BE2C (cell line): ENCODE measurements at regions not wholly inside any gene's neighbourhood (a gene's known extent, or its start where the extent isn't known, plus 50 kb on each side); places are given as distances from the start of the nearest gene placed in this dataset.
"Not testable (repeated sequence)": the region's sequence is repeated elsewhere in the genome, so short reads cannot be mapped to it uniquely, and the experiment has no call there.

ENCODE experiments used
- DNase-seq: peaks from one replicate; pipeline ENCODE4 v3.0.0-alpha.2; 2020
- H3K27me3 ChIP-seq: fragments of 250-450 bp; sonication (Bioruptor Pico); 2 replicates; pipeline ENCODE4 v1.5.1; 2020; ENCODE audit warnings: mild to moderate bottlenecking
- H3K36me3 ChIP-seq: fragments of 250-450 bp; sonication (Bioruptor Pico); 2 replicates; pipeline ENCODE4 v1.5.1; 2020; ENCODE audit warnings: mild to moderate bottlenecking
- H3K4me1 ChIP-seq: fragments of 250-450 bp; sonication (Bioruptor Pico); 2 replicates; pipeline ENCODE4 v1.5.1; 2020
- H3K4me3 ChIP-seq: 2 replicates; pipeline ENCODE4 v1.5.1; 2011; ENCODE audit warnings: low read depth, low read length
- H3K9me3 ChIP-seq: fragments of 250-450 bp; sonication (Bioruptor Pico); 2 replicates; pipeline ENCODE4 v1.5.1; 2020
- TF ChIP-seq, protein P1 (sequence below): IDR thresholded peaks from 2 replicates; pipeline ENCODE4 v1.5.1; 2012; ENCODE audit warnings: mild to moderate bottlenecking, low read depth, low read length

DNA sequence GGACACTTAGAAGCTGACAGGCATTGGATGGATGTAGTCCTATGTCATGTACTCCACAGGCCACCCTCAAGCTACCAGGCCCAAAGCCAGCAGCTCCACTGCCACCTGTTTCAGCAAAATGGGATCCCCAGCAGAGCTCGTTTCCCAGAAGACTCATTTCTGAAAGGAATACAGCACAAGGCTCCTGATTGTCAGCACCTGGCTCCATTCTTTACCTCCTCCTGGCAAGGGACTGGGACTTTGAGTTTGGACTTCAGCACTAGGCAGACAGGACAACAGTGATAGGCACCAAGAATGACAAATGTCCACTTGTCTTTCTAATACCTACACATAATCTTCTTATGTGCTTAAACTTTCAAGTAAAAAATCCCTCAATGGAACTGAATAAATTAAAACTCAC, 150.4 kb upstream of the RXFP2 start:
- Histone ChIP-seq H3K36me3 (no peaks in the 10 kb centered on the region), H3K9me3 (peaks cover 2% of the 10 kb centered on the region; the same call in 1 of the 2 replicates)

DNA sequence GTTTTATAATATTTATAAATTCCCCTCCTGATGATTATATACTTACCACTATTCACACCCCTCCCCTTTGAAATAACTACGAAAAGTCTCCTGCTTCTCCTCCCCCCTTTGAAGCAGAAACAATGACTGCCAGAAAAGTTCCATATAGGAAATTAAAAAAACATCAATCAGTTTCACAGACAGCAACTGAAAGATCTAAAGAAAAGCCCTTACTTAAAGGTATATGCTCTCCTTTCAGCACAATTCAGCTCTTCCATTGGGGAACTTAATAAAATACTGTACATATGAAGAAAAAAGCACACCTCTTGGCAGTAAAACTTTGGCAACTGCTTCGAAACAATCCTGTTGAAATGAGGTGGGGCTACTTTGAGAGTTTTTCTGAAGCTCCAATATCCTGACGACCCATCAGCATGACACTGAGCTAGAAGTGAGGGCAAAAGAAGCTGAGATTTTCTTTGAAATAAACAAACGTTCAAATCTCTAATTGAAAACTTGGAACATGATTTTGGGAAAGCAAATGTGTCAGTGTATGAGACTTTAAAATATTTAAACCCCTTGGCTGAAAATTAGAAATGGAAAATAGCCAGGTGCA, 147.6 kb upstream of the RXFP2 start:
- Histone ChIP-seq H3K36me3 (no peaks in the 10 kb centered on the region), H3K4me3 (no peak overlapping the region), H3K9me3 (no peaks in the 10 kb centered on the region), H3K4me1 (no peaks in the 10 kb centered on the region), H3K27me3 (no peaks in the 10 kb centered on the region)
- TF ChIP-seq, protein P1, sequence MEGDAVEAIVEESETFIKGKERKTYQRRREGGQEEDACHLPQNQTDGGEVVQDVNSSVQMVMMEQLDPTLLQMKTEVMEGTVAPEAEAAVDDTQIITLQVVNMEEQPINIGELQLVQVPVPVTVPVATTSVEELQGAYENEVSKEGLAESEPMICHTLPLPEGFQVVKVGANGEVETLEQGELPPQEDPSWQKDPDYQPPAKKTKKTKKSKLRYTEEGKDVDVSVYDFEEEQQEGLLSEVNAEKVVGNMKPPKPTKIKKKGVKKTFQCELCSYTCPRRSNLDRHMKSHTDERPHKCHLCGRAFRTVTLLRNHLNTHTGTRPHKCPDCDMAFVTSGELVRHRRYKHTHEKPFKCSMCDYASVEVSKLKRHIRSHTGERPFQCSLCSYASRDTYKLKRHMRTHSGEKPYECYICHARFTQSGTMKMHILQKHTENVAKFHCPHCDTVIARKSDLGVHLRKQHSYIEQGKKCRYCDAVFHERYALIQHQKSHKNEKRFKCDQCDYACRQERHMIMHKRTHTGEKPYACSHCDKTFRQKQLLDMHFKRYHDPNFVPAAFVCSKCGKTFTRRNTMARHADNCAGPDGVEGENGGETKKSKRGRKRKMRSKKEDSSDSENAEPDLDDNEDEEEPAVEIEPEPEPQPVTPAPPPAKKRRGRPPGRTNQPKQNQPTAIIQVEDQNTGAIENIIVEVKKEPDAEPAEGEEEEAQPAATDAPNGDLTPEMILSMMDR = no peak
- DNase-seq = no peak

More for the DNA sequence above, 150.4 kb upstream of the RXFP2 start:
- TF ChIP-seq, protein P1 = no peak
- Histone ChIP-seq H3K4me3 (no peak overlapping the region), H3K27me3 (no peaks in the 10 kb centered on the region), H3K4me1 (no peaks in the 10 kb centered on the region)
- DNase-seq = no peak

DNA sequence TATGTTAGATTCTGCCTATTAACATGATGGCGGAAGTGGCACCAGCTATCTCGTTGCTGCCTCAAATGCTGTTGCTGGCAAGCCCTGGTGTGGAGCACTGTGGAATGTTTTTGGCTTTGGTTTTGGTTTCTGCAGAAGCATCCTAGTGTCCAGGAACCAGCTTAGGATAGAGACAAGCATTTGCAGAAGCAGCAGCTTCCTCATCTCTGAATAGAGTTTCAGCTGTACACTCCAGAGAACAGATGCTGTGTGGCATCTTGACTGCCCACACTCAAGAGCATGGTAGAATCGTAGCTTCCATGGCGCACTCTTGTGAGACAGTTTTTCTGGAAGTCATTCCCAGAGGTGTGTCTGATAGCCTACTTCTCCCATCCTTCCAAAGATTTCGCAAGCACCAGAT, 145.3 kb upstream of the RXFP2 start:
- TF ChIP-seq, protein P1 = no peak
- Histone ChIP-seq H3K4me1 (no peaks in the 10 kb centered on the region), H3K9me3 (no peaks in the 10 kb centered on the region), H3K27me3 (no peaks in the 10 kb centered on the region), H3K4me3 (no peak overlapping the region), H3K36me3 (no peaks in the 10 kb centered on the region)
- DNase-seq = no peak

DNA sequence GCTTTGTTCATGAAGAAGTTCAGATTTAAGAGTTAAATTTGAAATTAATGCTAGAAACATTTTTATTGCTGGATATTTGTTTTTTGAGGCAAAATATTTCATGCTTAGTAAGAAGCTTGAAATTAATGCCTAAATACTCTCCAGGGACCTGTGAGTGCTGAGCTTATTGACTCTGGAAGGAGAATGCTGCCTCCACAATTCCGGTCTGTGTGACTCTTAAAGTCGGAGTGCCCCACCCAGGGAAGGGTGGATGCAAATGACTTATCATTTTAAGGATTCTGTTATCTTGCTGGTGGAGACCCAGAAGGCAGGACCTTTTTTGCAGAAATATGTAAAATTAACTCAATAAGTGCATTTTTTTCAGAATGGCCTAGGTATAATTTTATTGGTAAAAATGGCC, 143.8 kb upstream of the RXFP2 start:
- no peaks in the 10 kb centered on the region for H3K36me3 ChIP-seq
- H3K27me3 ChIP-seq = no peaks in the 10 kb centered on the region
- TF ChIP-seq, protein P1 = no peak
- H3K4me1 ChIP-seq = no peaks in the 10 kb centered on the region
- DNase-seq = no peak
- no peak overlapping the region for H3K4me3 ChIP-seq
- H3K9me3 ChIP-seq = no peaks in the 10 kb centered on the region

DNA sequence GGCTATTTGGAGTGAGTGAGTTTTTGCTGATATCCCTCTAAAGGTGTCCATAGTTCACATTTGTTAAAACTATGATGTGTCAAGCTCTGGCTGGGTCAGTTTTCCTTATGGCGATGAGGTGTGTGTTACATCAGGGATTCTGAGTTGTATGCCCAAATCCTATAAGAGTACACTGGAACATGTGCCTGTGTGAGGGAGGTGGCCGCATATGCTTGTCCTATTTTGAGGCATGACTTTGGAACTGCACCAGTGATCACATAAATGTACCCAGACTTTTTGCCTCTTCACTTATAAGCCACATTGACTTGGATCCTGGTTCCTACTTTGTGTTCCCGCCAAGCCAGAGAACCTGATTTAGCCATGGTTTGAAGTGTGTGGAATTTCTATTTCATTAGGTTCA, 140.3 kb upstream of the RXFP2 start:
- Histone ChIP-seq H3K4me1 (peaks cover 4% of the 10 kb centered on the region; the same call in 1 of the 2 replicates), H3K4me3 (no peak overlapping the region), H3K9me3 (no peaks in the 10 kb centered on the region), H3K27me3 (no peaks in the 10 kb centered on the region), H3K36me3 (no peaks in the 10 kb centered on the region)
- DNase-seq = no peak
- TF ChIP-seq, protein P1 = no peak

DNA sequence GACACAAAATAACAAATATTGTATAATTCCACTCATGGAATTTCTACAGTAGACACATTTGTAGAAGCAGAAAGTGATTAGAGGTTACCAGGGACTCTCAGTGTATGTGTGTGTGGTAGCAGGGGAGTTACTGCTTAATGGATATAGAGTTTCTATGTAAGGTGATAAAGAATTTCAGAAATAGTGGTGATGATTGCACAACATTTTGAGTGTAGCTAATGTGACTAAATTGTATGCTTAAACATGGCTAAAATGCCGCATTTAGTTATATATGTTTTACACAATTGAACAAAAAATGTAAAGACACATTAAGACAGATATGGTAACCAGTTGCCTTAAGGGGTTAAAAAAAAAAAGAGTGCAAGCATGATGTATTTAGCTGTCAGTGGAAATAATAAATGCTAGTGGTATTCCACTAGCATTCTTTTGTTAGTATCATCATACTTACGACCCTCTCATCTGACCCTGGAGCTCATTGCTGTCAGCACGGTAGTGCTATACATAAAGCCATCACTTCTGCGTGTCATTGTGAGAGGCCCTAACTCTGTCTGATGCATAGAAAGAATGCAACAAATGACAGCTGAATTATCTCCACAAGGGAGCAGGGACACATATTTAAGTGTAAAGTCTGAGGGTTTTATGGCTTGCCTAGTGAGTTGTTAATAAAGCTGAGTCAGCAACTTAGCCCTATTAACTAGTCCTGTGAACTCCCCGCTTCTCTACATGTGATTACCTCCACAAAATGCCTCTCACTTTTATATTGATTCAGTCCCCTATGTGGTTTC, 134.1 kb upstream of the RXFP2 start:
- TF ChIP-seq, protein P1 = no peak
- H3K27me3 ChIP-seq = no peaks in the 10 kb centered on the region
- H3K4me1 ChIP-seq = peaks cover 4% of the 10 kb centered on the region; the same call in 1 of the 2 replicates
- H3K9me3 ChIP-seq = no peaks in the 10 kb centered on the region
- H3K36me3 ChIP-seq = no peaks in the 10 kb centered on the region
- H3K4me3 ChIP-seq = no peak overlapping the region
- DNase-seq = no peak

DNA sequence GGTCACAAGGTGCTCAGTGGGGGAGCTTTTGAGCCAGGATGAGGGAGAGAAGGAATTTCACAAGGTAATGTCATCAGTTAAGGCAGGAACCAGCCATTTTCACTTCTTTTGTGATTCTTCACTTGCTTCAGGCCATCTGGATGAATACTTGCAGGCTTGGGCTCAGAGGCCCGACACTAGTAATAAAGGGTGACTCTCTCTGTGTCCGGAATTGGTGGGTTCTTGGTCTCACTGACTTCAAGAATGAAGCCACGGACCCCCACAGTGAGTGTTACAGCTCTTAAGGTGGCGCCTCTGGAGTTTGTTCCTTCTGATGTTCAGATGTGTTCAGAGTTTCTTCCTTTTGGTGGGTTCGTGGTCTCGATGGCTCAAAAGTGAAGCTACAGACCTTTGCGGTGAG, 131.8 kb upstream of the RXFP2 start:
- not testable (repeated sequence) for H3K4me1 ChIP-seq, H3K4me3 ChIP-seq, DNase-seq, H3K36me3 ChIP-seq, H3K27me3 ChIP-seq, H3K9me3 ChIP-seq

DNA sequence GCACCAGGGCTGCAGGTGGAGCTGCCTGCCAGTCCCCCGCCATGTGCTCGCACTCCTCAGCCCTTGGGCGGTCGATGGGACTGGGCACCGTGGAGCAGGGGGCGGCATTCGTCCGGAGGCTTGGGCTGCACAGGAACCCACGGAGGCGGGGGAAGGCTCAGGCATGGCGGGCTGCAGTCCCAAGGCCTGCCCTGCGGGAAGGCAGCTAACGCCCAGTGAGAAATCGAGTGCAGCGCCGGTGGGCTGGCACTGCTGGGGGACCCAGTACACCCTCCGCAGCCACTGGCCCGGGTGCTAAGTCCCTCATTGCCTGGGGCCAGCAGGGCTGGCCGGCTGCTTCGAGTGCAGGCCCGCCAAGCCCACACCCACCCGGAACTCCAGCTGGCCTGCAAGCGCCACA, 130.5 kb upstream of the RXFP2 start:
- not testable (repeated sequence) for H3K4me1 ChIP-seq, H3K9me3 ChIP-seq, DNase-seq, H3K36me3 ChIP-seq, H3K27me3 ChIP-seq, H3K4me3 ChIP-seq
